ENCODE measurements at regions not wholly inside any gene's neighbourhood (a gene's known extent, or its start where the extent isn't known, plus 50 kb on each side); places are given as distances from the start of the nearest gene placed in this dataset.

DNA sequence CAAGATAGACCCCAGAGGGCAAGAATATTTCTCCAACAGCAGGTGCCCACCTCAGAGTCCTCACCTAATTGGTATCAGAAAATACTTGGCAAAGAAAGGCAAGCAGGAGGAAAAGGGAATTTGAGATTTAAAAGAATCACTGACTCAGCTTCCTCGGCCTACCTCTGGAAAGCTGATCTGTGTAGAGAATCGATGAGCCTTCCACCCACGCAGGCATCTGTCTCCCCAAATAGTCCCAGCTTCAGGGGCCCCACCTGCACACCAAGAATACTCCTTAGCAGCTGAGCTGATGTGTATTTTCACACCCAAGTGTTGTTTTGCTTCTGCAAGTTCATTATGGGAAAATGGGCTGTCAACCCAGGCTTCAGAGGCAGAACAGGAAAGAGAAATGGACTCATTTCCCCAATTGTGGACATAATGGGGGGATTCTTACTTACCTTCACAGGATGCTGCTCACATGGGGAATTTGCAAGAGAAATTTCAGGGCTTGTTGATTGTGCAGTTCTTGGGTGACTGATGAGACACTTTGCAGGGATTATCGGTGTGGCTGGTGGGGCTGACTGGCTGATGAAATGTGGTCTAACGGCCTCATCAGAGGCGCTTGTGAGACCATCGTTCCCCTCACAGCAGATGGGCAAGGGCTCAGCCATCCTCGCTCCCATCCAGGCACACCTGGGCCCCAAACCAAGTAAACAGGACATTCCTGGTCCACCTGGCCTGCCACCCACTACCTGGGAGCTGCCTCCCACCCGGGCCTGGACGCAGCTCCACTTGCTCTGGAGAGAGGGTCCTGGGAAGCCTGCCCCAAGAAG lies 436.3 kb downstream of the PTPRU start:
- no peak overlapping the region for H3K27ac ChIP-seq (ENCODE audit: low read length)
- no peak overlapping the region for H3K4me3 ChIP-seq (ENCODE audit: low read length)
- no peaks in the 10 kb centered on the region for H3K4me1 ChIP-seq (ENCODE audit: control insufficient read depth, low read depth, low read length)
- no peaks in the 10 kb centered on the region for H3K9me3 ChIP-seq (ENCODE audit: control insufficient read depth, low read depth, low read length)
- H3K36me3 ChIP-seq (ENCODE audit: control insufficient read depth, low read depth, low read length), result no peaks in the 10 kb centered on the region
- H3K27me3 ChIP-seq (ENCODE audit: control insufficient read depth, insufficient read depth, low read length), result no peaks in the 10 kb centered on the region
- H3K9ac ChIP-seq (ENCODE audit: low read length), result no peak overlapping the region

DNA sequence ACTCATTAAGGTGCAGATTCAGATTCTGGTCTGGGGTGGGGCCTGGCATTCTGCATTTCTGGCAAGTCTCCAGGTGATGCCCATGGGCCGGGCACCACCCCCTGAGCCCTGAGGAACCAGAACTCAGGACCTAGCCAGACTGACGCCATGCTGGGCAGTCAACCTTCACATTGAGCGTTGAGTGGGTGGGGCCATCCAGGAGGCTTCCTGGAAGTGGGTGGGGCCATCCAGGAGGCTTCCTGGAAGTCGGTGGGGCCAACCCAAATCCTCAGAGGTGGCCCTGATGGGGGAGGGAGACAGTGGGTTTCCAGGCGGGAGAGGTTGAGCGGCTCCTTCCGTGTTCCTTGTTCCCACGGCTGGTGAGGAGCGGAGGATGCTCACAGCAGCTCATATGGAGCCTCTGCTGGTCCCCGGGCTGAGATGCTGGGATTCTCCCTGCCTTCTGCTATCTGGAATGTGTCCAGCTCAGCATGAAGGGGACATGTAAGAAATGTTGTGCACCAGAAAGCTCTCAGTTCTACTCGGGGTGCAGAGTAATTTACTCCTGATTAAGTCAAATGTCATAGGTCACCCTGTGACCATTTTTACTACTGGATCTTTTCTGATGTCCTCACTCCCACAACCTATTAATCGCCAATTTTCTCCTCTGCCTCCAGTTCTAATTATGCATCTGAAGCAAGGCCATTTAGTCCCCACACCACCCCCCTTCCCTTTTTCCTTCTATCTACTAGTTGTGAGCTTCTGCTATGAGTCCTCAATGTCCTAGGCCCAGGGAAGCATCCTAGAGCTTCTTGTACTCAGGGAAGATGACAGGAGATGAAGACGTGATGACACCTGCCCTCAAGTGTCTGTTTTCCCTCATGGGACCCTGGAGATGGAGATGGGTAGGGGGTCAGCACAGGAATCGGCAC lies 435.4 kb downstream of the PTPRU start:
- Histone ChIP-seq H3K4me3 (ENCODE audit: low read length) (no peak overlapping the region), H3K9me3 (ENCODE audit: control insufficient read depth, low read depth, low read length) (no peaks in the 10 kb centered on the region), H3K4me1 (ENCODE audit: control insufficient read depth, low read depth, low read length) (no peaks in the 10 kb centered on the region), H3K27me3 (ENCODE audit: control insufficient read depth, insufficient read depth, low read length) (no peaks in the 10 kb centered on the region), H3K27ac (ENCODE audit: low read length) (no peak overlapping the region), H3K9ac (ENCODE audit: low read length) (no peak overlapping the region), H3K36me3 (ENCODE audit: control insufficient read depth, low read depth, low read length) (no peaks in the 10 kb centered on the region)

DNA sequence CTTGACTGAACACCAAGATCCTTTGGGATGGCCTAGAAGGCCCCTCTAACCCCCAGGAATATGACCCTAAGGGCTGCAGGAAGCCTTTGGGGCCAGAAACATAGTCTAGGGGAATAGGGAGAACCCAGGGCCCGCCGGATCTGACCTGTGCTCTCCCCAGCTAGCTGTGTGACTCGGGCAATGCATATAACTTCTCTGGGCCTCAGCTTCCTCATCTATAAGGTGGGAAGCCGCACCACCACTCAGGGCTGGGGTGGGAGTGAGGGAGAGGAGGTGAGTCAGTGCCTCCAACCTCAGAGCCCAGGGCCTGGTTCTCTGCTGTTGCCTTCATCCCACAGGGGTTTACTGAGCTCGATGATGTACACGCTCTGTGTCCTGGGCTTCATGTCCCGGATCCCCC lies 434.4 kb downstream of the PTPRU start:
- Histone ChIP-seq H3K4me1 (ENCODE audit: control insufficient read depth, low read depth, low read length) (no peaks in the 10 kb centered on the region), H3K9ac (ENCODE audit: low read length) (no peak overlapping the region)

DNA sequence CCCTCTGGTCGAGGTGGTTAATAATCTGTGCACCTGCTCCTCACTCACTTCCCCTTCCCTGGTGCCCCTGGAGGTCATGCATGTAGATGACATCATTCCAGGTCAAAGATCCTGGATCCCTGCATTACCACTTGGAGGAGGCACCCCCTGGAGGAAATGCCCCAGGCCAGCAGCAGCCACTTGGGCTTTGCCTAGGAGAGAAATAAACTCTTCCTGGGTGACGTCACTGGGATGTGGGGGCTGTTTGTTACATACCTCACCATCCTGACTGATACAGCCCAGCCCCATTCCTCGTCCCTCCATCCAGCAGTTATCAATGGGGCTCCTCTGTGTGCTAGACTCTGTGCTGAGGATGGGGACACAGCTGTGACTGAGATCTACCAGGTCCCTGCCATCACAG lies 433.6 kb downstream of the PTPRU start:
- Histone ChIP-seq H3K27me3 (ENCODE audit: control insufficient read depth, insufficient read depth, low read length) (no peaks in the 10 kb centered on the region), H3K9ac (ENCODE audit: low read length) (no peak overlapping the region), H3K4me1 (ENCODE audit: control insufficient read depth, low read depth, low read length) (peaks cover 2% of the 10 kb centered on the region), H3K27ac (ENCODE audit: low read length) (no peak overlapping the region), H3K9me3 (ENCODE audit: control insufficient read depth, low read depth, low read length) (no peaks in the 10 kb centered on the region), H3K36me3 (ENCODE audit: control insufficient read depth, low read depth, low read length) (no peaks in the 10 kb centered on the region), H3K4me3 (ENCODE audit: low read length) (no peak overlapping the region)

More for the DNA sequence above, 434.4 kb downstream of the PTPRU start:
- Histone ChIP-seq H3K9me3 (ENCODE audit: control insufficient read depth, low read depth, low read length) (no peaks in the 10 kb centered on the region), H3K27ac (ENCODE audit: low read length) (no peak overlapping the region), H3K27me3 (ENCODE audit: control insufficient read depth, insufficient read depth, low read length) (no peaks in the 10 kb centered on the region), H3K36me3 (ENCODE audit: control insufficient read depth, low read depth, low read length) (no peaks in the 10 kb centered on the region), H3K4me3 (ENCODE audit: low read length) (no peak overlapping the region)

DNA sequence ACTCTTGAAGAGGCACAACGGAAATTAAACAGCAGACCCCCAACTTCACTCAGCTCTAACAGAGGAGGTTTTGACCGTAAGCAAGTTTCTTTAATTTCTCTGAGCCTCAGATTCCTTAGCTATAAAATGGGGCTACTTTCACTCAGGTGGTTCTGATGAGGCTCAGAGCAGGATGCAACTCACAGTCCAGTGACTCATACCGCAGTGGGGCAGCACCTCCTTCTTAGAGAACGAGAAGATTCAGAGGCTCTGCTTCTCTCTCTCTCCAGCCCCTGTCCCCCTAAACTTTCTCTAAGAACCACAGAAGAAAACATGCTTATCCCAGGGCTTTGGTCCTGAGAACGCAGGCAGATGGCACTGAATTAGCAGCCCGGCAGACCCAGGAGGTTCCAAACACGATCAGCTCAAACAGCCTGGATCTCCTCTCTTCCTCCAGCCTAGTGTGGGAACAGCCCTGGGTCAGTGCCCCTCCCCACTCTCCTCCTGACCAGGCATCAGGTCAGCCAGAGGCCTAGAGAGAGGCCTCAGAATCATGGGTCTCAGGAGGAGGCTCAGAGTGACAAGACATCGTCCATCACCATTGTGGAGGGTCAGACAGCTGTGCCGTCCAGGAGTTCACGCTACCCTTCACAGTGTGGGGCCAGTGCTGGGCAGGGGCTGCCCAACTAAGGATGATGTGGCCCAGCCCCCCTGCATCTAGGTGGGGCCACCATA lies 433.0 kb downstream of the PTPRU start:
- no peaks in the 10 kb centered on the region for H3K9me3 ChIP-seq (ENCODE audit: control insufficient read depth, low read depth, low read length)
- no peak overlapping the region for H3K9ac ChIP-seq (ENCODE audit: low read length)
- peaks cover 8% of the 10 kb centered on the region for H3K4me1 ChIP-seq (ENCODE audit: control insufficient read depth, low read depth, low read length)
- H3K27ac ChIP-seq (ENCODE audit: low read length), result no peak overlapping the region
- no peaks in the 10 kb centered on the region for H3K27me3 ChIP-seq (ENCODE audit: control insufficient read depth, insufficient read depth, low read length)
- H3K4me3 ChIP-seq (ENCODE audit: low read length), result no peak overlapping the region
- no peaks in the 10 kb centered on the region for H3K36me3 ChIP-seq (ENCODE audit: control insufficient read depth, low read depth, low read length)

DNA sequence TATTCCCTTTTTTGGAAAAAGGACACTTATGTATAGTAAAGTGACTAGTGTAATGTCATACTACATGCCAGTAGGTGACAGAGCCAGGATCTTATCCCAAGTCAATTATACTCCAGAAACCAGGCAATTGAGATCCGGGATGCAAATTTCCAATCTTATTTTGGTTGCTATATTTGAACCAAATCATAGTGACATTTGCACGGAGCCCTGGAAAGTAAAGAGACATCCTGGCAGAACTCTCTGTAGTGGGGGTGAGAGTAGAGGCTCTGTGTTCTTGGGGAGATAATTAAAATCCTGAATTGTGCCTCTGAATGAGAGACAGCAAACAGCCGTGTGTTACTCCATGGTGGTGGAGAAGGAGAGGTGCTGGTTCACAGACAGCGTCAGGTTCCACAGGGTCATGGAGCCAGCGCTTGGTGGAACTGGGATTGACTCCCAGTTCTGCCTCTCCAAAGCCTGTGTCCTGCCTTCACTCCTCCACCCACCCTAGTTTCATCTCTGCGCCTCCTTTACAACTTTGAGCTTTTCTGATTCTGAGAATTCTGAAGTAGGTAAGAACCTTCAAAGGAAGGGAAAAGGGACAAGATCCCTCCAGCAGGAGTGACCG lies 432.3 kb downstream of the PTPRU start:
- no peak overlapping the region for H3K9ac ChIP-seq (ENCODE audit: low read length)
- H3K9me3 ChIP-seq (ENCODE audit: control insufficient read depth, low read depth, low read length), result no peaks in the 10 kb centered on the region
- no peak overlapping the region for H3K4me3 ChIP-seq (ENCODE audit: low read length)
- peaks cover 10% of the 10 kb centered on the region for H3K4me1 ChIP-seq (ENCODE audit: control insufficient read depth, low read depth, low read length)
- no peaks in the 10 kb centered on the region for H3K36me3 ChIP-seq (ENCODE audit: control insufficient read depth, low read depth, low read length)
- H3K27ac ChIP-seq (ENCODE audit: low read length), result no peak overlapping the region
- no peaks in the 10 kb centered on the region for H3K27me3 ChIP-seq (ENCODE audit: control insufficient read depth, insufficient read depth, low read length)

DNA sequence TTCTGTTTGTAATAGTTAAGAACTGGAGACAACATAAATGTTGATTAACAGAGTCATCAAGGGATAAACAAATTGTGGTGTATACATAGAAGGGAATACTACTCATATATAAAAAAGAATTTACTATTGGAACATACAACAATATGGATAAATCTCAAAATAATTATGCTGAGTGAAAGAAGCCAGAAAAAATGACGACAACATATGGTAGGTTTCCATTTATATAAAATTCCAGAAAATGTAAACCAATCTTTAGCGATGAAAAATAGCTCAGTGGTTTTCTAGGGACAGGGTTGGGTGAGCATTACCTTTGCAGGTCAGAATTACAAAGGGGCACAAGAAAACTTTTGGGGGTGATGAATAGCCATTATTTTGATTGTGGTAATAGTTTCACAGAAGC lies 431.6 kb downstream of the PTPRU start:
- Histone ChIP-seq H3K9ac (ENCODE audit: low read length) (no peak overlapping the region), H3K4me3 (ENCODE audit: low read length) (no peak overlapping the region), H3K27me3 (ENCODE audit: control insufficient read depth, insufficient read depth, low read length) (no peaks in the 10 kb centered on the region), H3K36me3 (ENCODE audit: control insufficient read depth, low read depth, low read length) (no peaks in the 10 kb centered on the region), H3K27ac (ENCODE audit: low read length) (no peak overlapping the region), H3K9me3 (ENCODE audit: control insufficient read depth, low read depth, low read length) (no peaks in the 10 kb centered on the region), H3K4me1 (ENCODE audit: control insufficient read depth, low read depth, low read length) (peaks cover 10% of the 10 kb centered on the region)

DNA sequence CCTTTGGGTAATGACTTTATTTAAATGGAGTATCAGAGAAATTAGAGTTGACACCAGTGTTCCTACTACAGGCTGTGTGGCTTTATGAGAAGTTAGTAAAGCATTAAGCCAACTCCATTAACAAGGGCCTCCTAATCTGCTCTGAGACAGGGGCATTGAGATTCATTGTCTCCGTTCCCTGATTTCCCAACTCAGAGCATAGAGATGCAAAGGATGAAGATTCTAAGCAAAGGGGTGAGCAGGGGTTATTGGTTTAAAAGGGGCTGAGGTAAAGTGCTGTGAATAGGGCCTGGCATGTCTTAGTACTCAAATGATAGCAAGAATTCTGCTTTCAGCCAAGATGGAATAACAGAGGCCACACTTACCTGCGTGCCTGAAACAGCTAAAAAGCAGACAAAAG lies 428.4 kb downstream of the PTPRU start:
- H3K9ac ChIP-seq (ENCODE audit: low read length), result no peak overlapping the region
- no peaks in the 10 kb centered on the region for H3K36me3 ChIP-seq (ENCODE audit: control insufficient read depth, low read depth, low read length)
- H3K27ac ChIP-seq (ENCODE audit: low read length), result no peak overlapping the region
- H3K9me3 ChIP-seq (ENCODE audit: control insufficient read depth, low read depth, low read length), result no peaks in the 10 kb centered on the region
- peaks cover 10% of the 10 kb centered on the region for H3K4me1 ChIP-seq (ENCODE audit: control insufficient read depth, low read depth, low read length)
- no peaks in the 10 kb centered on the region for H3K27me3 ChIP-seq (ENCODE audit: control insufficient read depth, insufficient read depth, low read length)
- no peak overlapping the region for H3K4me3 ChIP-seq (ENCODE audit: low read length)

DNA sequence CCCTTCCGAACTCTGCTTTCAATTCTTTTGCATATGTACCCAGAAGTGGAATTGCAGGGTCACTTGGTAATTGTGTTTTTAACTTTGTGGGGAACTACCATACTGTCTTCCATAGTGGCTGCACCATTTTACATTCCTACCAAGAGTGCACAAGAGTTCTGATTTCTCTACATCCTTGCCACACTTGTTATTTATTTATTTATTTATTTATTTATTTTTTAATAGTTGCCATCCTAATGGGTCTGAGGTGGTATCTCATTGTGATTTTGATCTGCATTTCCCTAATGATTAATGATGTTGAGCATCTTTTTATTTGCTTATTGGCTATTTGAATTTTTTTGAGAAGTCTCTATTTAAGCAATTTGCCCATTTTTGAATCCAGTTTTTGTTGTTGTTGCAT lies 422.4 kb downstream of the PTPRU start:
- H3K4me1 ChIP-seq (ENCODE audit: control insufficient read depth, low read depth, low read length), result no peaks in the 10 kb centered on the region
- no peaks in the 10 kb centered on the region for H3K27me3 ChIP-seq (ENCODE audit: control insufficient read depth, insufficient read depth, low read length)
- no peaks in the 10 kb centered on the region for H3K36me3 ChIP-seq (ENCODE audit: control insufficient read depth, low read depth, low read length)
- no peak overlapping the region for H3K27ac ChIP-seq (ENCODE audit: low read length)
- no peaks in the 10 kb centered on the region for H3K9me3 ChIP-seq (ENCODE audit: control insufficient read depth, low read depth, low read length)
- H3K4me3 ChIP-seq (ENCODE audit: low read length), result no peak overlapping the region
- no peak overlapping the region for H3K9ac ChIP-seq (ENCODE audit: low read length)

DNA sequence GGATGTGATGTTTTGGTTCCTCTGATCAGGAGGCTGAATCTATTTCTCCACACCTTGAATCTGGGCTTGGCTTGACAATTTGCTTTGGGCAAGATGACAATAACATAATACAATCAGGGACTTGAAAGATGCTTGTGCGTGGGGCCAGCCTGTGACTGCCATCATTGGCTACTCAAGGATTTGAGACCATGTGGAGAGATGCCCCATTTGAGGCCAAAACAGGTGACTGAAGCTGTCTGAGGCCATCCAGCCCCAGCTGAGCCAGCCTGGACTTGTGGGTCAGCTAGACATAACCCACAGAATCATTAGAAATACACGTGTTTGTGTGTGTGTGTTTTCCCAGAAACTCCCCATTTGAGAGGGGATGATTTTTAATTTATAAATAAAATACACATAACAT lies 421.5 kb downstream of the PTPRU start:
- Histone ChIP-seq H3K4me1 (ENCODE audit: control insufficient read depth, low read depth, low read length) (no peaks in the 10 kb centered on the region), H3K27ac (ENCODE audit: low read length) (no peak overlapping the region), H3K4me3 (ENCODE audit: low read length) (no peak overlapping the region), H3K27me3 (ENCODE audit: control insufficient read depth, insufficient read depth, low read length) (no peaks in the 10 kb centered on the region), H3K9ac (ENCODE audit: low read length) (no peak overlapping the region), H3K9me3 (ENCODE audit: control insufficient read depth, low read depth, low read length) (no peaks in the 10 kb centered on the region), H3K36me3 (ENCODE audit: control insufficient read depth, low read depth, low read length) (no peaks in the 10 kb centered on the region)

Measured in iPS-18a (cell line).